NCI-H2196 treated with DMSO at 0.1 percent for 48 hours (cell line): ENCODE measurements at regions not wholly inside any gene's neighbourhood (a gene's known extent, or its start where the extent isn't known, plus 50 kb on each side); places are given as distances from the start of the nearest gene placed in this dataset.
"Not testable (repeated sequence)": the region's sequence is repeated elsewhere in the genome, so short reads cannot be mapped to it uniquely, and the experiment has no call there.

Source experiments
- DNase-seq: peaks from one replicate; lab custom pipeline; 2025; ENCODE audit not compliant: unreplicated experiment; lab: John Stamatoyannopoulos, UW

GRCh38 chr21:14903172-14903865 lies 161.5 kb downstream of the NRIP1 start:
- DNase-seq: no peak

GRCh38 chr21:14901482-14901958 lies 163.3 kb downstream of the NRIP1 start:
- DNase-seq: peak; percentile 42

GRCh38 chr21:14900611-14901010 lies 164.2 kb downstream of the NRIP1 start:
- DNase-seq: no peak

GRCh38 chr21:14900058-14900457 lies 164.7 kb downstream of the NRIP1 start:
- no peak for DNase-seq

GRCh38 chr21:14895792-14896191 lies 169.0 kb downstream of the NRIP1 start:
- no peak for DNase-seq

GRCh38 chr21:14890141-14890540 lies 174.7 kb downstream of the NRIP1 start:
- no peak for DNase-seq

- DNase-seq: no peak
Observed at GRCh38 chr21:14889080-14889810, 175.6 kb downstream of the NRIP1 start.

- no peak for DNase-seq
Observed at GRCh38 chr21:14888202-14888601, 176.6 kb downstream of the NRIP1 start.

- no peak for DNase-seq
Observed at GRCh38 chr21:14886001-14886400, 178.8 kb downstream of the NRIP1 start.

GRCh38 chr21:14883351-14883750 lies 181.4 kb downstream of the NRIP1 start:
- no peak for DNase-seq

- not testable (repeated sequence) for DNase-seq
Observed at GRCh38 chr21:14882545-14882944, 182.3 kb downstream of the NRIP1 start.

GRCh38 chr21:14881863-14882499 lies 182.8 kb downstream of the NRIP1 start:
- no peak for DNase-seq

GRCh38 chr21:14880922-14881321 lies 183.9 kb downstream of the NRIP1 start:
- DNase-seq: no peak

- no peak for DNase-seq
Observed at GRCh38 chr21:14879458-14879857, 185.3 kb downstream of the NRIP1 start.

- DNase-seq: no peak
Observed at GRCh38 chr21:14878971-14879370, 185.8 kb downstream of the NRIP1 start.

GRCh38 chr21:14877581-14878228 lies 187.1 kb downstream of the NRIP1 start:
- DNase-seq: no peak

GRCh38 chr21:14876524-14876840 lies 188.3 kb downstream of the NRIP1 start:
- no peak for DNase-seq

GRCh38 chr21:14875704-14876523 lies 188.9 kb downstream of the NRIP1 start:
- DNase-seq: no peak

GRCh38 chr21:14875186-14875585 lies 189.6 kb downstream of the NRIP1 start:
- DNase-seq: no peak

- no peak for DNase-seq
Observed at GRCh38 chr21:14874379-14874778, 190.4 kb downstream of the NRIP1 start.

- DNase-seq: no peak
Observed at GRCh38 chr21:14871861-14872260, 192.9 kb downstream of the NRIP1 start.
